ENCODE measurements at regions not wholly inside any gene's neighbourhood (a gene's known extent, or its start where the extent isn't known, plus 50 kb on each side); places are given as distances from the start of the nearest gene placed in this dataset.

DNA sequence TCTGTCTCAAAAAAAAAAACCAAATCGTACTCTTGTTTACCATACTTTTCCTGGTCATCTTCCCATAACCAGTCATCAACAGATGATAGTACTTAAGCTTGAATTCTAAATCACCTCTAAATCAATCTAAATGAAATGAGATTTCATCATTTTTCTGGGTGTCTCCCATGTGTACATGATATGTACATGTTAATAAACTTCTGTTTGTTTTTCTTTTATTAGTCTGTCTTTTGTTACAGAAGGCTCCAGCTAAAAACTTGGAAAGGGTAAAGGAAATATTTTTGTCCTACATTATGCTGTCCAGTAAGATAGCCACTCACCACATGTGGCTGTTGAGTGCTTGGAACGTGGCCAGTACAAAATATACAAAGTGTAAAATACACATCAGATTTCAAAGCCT, 78.7 kb upstream of the MSH6 start:
- TF ChIP-seq, protein P1, sequence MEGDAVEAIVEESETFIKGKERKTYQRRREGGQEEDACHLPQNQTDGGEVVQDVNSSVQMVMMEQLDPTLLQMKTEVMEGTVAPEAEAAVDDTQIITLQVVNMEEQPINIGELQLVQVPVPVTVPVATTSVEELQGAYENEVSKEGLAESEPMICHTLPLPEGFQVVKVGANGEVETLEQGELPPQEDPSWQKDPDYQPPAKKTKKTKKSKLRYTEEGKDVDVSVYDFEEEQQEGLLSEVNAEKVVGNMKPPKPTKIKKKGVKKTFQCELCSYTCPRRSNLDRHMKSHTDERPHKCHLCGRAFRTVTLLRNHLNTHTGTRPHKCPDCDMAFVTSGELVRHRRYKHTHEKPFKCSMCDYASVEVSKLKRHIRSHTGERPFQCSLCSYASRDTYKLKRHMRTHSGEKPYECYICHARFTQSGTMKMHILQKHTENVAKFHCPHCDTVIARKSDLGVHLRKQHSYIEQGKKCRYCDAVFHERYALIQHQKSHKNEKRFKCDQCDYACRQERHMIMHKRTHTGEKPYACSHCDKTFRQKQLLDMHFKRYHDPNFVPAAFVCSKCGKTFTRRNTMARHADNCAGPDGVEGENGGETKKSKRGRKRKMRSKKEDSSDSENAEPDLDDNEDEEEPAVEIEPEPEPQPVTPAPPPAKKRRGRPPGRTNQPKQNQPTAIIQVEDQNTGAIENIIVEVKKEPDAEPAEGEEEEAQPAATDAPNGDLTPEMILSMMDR (IDR thresholded peaks at IDR 0.05): no peak
- TF ChIP-seq POLR2A (IDR thresholded peaks at IDR 0.05) (no peak), EP300 (IDR thresholded peaks at IDR 0.05; ENCODE audit: low read depth) (no peak), POLR2AphosphoS5 (IDR thresholded peaks at IDR 0.05) (no peak)

All from transverse colon (tissue), 4 donors.